Jurkat, Clone E6-1 (cell line): ENCODE measurements at regions not wholly inside any gene's neighbourhood (a gene's known extent, or its start where the extent isn't known, plus 50 kb on each side); places are given as distances from the start of the nearest gene placed in this dataset.
A peak's percentile ranks its signal among the peaks of the same experiment; 100 is the strongest.

ENCODE experiments used
- DNase-seq: peaks from one replicate; pipeline ENCODE4 v3.0.0-alpha.2; 2011; ENCODE audit warnings: low read depth, low spot score
- H3K4me3 ChIP-seq: 2 replicates; pipeline ENCODE4 v1.5.1; 2011; ENCODE audit warnings: mild to moderate bottlenecking, low read length, control low read depth, moderate library complexity

DNA sequence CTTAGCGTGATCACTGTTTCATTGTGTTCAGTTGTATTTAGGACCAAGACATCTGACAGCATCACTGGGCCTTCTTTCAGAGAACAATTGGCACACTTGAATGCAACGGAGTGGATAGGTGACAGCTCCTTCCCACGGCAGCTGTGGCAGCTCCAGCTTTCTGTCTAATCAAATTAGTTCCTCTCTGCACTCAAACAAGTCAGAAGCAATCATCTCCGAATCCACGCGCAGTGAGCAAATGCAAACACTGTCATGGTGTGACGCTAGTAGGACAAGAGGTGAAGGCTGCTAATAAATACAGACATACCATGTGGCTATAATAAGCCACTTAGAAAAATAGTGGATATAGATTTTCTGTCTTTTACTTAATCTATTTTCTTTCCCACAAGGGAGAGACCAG, 542.4 kb downstream of the ACTR3B start:
- DNase-seq: no peak
- H3K4me3 ChIP-seq: no peak overlapping the region

DNA sequence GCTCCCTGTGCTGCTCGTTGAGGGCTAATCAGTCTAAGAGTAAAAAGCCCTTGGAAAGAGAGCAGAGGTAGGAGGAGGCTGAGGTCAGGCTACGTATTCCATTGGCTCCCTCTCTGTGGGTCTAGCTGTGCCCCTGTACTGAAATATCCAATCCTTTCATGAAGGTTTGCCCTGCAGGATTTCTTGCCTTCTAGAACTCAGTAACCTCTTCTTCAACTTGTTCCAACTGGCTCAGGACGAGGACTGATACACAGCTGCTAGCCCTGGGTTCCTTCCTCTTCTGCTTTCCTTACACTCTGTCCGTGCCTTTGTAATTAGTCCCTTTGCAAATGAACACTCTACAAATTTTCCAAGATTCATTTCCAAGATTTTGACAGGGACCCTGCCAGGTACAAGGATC, 560.5 kb downstream of the ACTR3B start:
- DNase-seq: no peak
- no peak overlapping the region for H3K4me3 ChIP-seq

DNA sequence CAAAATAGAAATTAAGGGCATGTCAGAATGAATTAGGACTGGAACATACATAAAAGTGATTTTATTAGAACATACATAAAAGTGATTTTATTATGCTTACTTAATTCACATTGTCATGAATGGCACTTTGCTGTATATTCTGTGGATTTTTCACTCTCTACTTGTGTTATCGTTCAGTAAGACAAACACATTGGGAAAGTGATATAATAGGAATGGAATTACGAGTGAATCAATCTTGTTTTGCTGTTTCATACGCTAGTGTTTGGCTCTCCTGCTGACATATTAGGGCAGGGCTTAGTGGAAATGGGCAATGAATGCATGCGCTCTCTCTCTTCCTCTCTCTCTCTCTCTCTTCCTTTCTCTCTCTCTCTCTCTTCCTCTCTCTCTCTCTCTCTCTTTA, 561.1 kb downstream of the ACTR3B start:
- no peak for DNase-seq
- H3K4me3 ChIP-seq: no peak overlapping the region

DNA sequence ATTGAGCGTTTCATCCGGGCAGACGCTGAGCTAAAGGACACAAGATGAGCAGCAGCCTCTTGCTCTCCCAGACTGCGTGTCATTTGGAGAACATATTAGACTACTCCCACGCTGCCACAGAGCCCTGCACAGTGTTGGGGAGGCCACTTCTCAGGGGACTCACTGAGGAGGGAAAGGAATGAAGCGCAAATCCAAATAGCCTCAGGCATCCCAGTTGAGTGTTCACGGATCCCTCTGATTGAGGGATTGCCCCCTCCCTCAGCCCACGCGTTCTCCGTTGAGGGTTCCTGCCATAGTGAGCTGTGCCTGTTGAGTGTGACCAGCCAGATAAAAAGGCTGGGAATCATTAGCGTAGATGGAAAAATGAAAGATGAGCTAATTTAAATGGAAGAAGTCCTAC, 563.4 kb downstream of the ACTR3B start:
- no peak for DNase-seq
- no peak overlapping the region for H3K4me3 ChIP-seq

DNA sequence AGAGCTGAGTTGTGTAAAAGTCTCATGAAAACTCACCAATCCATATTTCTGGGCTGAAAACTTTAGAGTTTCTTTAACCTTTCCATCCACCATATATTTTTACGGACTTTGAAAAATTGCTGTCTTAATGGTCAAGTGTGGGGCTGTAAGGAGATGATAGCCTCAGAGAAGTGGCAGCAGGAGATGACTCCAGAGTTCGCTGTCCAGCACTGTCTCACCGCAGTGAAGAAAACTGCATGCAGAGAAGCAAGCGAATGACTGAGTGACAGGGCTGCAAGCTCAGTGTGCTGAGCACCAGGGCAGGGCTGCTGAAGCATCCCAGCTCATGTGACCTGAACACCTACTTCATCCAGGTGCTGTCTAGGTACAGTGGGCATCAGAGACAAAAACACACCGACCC, 564.5 kb downstream of the ACTR3B start:
- H3K4me3 ChIP-seq: no peak overlapping the region
- DNase-seq: no peak

DNA sequence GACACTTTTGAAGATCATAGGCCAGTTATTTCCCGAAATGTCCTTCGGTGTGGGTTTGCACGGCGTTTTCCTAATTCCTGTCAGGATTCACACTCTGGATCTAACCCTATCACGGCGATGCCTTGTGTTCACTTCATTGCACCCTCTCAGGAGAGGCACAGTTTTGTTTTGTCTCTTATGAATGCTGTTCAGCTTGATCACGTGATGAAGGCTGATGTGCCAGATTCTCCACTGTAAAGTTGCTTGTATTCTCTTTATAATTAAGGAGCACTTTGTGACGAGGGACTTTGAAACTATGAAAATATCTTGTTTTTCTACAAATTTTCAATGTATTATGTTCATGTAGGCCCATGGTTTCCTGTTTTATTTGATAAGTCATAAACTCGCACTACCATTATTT, 568.1 kb downstream of the ACTR3B start:
- no peak for DNase-seq

DNA sequence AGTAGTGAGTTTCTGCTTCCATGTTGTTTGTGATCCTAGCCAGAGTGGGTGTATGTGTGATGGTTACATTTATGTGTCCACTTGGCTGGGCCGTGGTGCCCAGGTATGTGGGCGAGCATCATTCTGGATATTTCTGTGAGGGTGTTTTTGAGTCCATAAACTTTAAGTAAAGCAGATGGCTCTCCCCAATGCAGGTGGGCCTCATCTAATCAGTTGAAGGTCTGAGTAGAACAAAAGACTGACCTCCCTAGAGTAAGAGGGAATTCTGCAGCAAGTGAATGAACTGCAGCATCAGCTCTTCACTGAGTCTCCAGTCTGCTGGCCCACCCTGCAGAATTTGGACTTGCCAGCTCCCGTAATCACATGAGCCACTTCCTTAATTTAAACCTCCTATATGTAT, 571.9 kb downstream of the ACTR3B start:
- no peak overlapping the region for H3K4me3 ChIP-seq
- DNase-seq: no peak

More for the DNA sequence above, 568.1 kb downstream of the ACTR3B start:
- no peak overlapping the region for H3K4me3 ChIP-seq

DNA sequence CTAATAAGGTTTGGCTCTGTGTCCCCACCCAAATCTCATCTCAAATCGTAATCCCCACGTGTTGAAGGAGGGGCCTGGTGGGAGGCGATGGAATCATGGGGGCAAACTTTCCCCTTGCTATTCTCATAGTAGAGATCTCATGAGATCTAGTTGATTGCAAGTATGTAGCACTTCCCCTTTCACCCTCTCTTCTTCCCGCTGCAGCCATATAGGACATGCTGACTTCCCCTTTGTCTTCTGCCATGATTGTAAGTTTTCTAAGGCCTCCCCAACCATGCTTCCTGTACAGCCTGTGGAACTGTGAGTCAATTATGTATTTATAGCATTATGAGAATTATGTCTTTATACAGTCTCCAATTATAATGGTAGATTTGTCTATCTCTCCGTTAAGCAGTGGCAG, 594.5 kb downstream of the ACTR3B start:
- H3K4me3 ChIP-seq: no peak overlapping the region
- no peak for DNase-seq

DNA sequence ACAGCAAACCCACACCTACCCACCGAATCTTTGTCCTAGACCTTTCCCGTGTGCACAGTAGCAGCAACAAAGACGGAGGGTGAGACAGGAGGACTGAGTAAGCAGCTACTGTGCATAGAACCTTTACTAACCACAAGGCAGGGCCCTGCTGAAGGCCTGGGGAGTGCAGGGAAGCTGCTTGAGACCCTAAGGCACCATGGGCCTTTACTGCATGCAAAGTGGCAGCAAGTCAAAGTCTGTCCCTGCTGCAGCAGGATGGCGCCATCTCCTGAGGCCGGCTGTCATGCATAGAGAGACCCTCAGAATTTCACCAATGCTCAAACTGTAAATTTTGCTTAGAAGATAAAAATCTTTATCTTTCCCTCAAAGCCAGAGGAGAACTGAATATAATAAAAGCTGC, 610.5 kb downstream of the ACTR3B start:
- DNase-seq: no peak
- H3K4me3 ChIP-seq: no peak overlapping the region

DNA sequence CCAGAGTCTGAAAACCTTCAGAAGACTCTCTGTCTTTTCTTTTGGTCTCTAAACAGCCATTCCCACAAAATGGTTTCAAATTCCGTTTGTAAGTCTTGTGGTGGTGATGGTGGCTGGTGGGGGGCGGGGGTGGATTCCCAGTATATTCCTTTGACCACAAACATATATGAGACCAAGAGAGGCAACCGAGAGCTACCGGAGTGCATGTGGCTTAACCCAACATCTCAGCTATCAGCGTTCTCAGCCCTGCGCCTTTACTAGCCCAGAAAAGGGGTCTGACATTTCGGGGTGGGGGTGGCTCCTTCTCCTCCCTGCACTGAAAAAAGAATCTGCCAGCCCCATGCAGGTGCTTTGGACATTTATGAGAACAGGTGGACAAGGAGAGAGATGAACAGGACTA, 621.1 kb downstream of the ACTR3B start:
- no peak for DNase-seq
- no peak overlapping the region for H3K4me3 ChIP-seq

DNA sequence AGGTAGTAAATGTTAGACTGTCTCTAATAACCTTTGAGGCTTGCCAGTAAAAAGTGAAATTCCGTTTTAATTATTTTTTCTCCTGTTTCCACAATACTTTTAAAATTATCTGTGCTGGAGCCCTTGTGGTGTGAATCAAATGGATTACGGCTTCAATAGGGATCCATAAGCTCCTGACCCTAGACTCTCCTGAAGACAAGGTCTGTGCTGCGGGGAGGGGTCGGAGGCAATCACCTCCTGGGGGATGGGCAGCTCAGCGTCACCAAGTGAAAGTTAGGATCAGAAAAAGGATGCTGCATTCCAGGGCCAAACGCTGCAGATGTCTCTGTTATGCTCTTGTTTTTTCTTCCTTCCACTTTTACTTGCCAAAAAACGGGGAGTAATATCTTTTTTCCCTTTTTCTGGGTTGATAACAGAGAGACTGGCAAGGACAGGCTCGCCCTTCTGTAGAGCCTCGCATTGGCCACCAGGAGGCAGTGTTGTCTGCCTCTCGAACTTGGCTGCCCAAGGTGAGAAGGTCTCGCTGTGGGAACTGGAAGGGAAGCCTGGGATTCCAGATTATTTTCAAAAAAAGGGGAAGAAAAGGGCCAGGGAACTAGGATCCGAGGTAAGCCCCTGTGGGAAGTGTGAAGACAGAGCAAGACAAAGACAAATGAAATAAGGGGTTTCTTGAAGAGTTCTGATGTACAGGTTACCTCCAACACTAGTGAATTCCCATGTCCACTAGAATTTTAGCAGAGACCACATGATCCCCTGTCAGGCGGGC, 621.9 kb downstream of the ACTR3B start:
- peak; percentile 28 for DNase-seq
- H3K4me3 ChIP-seq: no peak overlapping the region

DNA sequence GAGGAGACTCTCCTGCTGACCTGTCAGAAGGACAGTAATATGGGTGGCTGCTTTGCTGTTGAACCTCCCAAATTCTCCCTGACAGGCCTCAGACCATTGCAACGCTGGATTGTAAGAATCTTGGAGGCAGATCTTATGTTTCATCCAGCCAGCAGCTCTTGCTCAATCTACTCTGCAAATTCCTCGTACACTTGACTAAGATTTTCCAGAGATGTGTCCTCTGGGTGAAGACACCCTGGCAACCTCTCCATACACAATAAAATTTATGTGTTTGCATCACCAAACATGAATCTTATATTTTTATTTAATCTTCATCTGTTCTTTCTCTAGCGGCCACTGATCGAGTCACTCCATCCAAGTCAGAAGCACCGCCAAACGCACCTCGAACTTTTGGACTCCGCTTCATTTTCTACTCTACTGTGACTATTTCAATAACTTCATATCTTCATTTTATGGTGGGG, 623.1 kb downstream of the ACTR3B start:
- DNase-seq: no peak
- H3K4me3 ChIP-seq: no peak overlapping the region

DNA sequence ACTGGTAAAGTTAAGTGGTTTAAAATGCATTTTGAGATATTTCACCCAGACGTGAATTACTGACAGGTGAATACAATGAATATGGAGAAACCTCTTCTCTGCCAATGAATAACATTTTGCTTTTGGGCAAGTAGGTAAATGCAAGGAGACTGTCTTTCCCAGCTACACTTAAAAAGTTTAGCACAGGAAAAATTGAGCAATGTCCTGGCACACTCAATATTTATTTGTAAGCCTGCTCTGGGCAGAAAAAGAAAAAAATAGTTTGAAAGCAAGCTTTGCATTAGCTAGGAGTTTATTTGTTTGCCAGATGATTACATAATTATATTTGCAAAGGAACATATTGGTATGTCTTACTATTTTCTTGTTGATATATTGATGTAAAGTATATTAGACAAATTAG, 624.2 kb downstream of the ACTR3B start:
- H3K4me3 ChIP-seq: no peak overlapping the region

DNA sequence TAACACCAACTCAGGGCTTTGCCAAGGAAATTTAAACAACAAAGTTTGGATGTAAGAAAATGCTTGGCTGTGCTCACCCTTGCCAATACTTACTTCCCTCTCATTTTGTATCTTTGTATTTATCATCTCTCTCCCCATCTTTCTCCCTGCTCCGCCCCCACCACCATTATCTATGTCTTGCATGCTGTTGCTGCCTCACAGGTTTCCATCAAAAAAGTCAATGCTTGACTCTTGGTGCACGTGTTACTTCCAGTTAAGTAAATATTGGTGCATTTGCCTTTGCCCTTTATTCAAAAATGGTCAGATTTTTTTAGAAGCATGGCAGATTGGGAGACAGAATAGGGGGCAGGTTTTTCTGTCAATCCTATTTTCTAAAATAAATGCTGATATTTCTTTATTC, 626.0 kb downstream of the ACTR3B start:
- no peak for DNase-seq
- no peak overlapping the region for H3K4me3 ChIP-seq

More for the DNA sequence above, 624.2 kb downstream of the ACTR3B start:
- DNase-seq: no peak

DNA sequence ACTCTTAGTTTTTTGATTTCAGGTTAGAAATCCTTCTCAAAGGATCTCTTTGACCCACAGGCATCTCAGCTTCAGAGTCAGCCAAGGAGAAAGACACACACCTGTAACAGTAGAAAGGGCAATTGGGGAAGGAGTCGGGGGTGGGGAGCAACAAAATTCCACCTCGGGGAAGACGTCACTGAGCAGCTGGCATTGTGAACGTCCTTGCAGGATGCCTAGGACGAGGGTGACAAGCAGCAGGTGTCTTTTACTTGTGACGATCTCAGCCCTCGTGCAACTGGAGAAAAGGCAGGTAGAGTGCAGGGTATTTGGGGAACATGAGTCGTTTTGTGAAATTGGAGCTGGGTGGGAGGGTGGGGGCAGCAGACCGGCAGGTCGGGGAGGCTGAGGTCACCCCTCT, 627.0 kb downstream of the ACTR3B start:
- DNase-seq: no peak
- no peak overlapping the region for H3K4me3 ChIP-seq

DNA sequence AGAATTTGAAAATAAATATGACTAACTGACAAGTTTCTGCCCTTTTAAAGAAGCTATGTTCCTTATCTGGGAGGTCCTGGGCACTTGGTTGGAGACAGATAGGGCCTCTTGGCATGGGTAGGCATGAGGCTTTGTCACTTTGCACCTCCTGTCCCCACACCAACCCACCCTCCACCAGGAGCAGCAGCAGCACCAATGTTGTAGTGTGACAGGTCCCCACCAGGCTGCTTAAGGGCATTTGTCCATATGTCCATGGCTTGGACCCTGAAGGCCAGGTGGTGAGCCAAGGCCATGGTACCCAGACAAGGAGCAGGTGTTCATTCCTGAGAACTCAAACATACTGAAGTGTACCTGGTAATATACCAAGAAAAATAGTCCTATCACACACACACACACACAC, 629.1 kb downstream of the ACTR3B start:
- DNase-seq: no peak
- no peak overlapping the region for H3K4me3 ChIP-seq

DNA sequence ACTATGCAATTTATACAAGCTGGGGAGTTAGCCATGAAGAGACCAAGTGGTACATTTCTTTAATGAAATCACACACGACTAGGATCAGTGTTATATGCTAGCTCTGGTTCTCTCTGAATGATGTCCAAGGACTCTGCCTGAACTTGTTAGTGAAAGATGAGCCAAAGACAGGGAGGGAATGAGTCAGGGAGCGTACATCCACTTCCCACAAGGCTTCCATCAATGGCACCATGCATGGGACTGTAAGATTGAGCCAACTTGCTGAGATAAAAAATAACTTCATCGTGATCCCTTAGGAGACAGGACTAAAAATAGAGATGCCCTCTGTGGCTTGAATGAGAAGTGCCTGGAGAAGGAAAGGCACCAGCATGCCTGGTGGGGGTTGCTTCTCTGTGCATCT, 629.7 kb downstream of the ACTR3B start:
- no peak for DNase-seq

DNA sequence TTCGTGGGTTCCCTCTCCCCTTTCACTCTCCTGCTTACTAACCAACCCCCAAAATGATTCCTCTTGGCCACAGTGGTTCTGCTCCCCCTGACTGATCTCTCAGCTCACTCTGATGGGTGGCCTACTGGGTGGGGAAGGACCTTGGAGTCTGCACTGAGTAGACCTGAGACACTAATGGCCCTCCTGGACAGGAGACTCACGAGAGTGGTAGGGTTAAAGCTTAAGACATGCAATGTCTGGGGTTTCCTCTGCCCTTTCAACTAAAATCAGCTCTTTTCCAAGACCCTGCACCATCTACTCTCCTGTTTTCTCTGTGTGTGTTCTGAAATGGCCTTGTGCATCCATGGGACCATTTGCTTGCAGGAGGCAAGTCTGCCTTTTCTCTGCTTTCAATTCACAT, 631.4 kb downstream of the ACTR3B start:
- H3K4me3 ChIP-seq: no peak overlapping the region
- no peak for DNase-seq

More for the DNA sequence above, 629.7 kb downstream of the ACTR3B start:
- no peak overlapping the region for H3K4me3 ChIP-seq

DNA sequence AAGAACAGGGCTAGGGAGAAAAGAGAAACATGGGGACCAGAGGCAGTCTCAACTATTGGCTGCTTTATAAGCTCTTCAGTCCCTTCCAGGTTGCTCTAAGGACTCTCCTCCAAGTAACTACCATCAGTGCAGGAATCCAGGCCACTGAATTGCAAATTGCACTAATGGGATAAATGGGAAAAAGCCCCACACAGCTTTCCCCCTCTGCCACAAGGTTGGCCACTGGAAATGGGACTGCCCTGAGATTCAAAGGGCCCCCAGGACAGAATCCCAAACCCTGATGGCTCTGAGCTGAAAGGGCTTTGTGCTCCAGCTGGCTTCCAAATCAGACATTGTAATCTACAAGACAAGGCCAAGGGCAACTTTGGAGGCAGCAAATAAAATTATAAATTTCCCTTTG, 633.2 kb downstream of the ACTR3B start:
- DNase-seq: no peak
- no peak overlapping the region for H3K4me3 ChIP-seq

DNA sequence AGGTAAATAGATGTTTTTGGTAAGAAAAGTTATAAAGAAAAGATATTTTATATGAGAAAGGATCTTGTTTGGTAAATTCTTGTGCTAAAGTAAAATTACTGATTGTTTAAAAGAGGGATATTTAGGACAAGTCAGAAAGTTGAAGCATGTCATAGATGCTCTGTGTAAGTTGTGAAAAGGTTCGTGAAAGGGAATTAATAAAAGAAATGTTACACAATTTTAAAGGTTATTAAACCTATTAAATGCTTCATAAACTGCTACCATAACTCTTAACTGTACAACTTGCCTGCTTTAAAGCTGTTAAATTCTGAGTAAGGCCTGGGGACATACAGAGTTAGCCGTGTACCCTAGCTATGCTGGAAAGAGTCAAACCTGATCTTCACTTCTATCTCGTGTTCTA, 634.1 kb downstream of the ACTR3B start:
- no peak for DNase-seq
- H3K4me3 ChIP-seq: no peak overlapping the region

DNA sequence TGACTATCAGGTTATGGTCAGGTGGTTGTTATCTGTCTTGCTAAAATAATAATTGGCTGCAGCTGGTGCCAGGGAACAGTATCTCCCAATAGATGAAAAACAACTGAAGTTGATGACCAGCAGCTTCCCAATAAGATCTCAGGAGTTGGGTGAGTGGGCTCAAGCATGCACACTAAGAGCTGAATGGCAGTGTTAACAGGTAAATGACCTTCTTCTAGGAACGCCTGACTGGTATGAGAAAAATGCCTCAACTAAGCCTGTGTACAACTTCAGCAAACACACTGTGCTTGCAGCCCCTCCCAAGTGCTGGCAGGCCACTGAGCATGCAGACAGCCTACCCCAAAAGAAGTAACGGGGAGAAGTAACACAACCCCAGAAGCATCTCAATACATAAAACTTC, 636.9 kb downstream of the ACTR3B start:
- DNase-seq: no peak

More for the DNA sequence above, 636.9 kb downstream of the ACTR3B start:
- no peak overlapping the region for H3K4me3 ChIP-seq
